A549 (cell line): ENCODE measurements at regions not wholly inside any gene's neighbourhood (a gene's known extent, or its start where the extent isn't known, plus 50 kb on each side); places are given as distances from the start of the nearest gene placed in this dataset.

Experiments used
- ATAC-seq, 2 experiments: fragments of 200-7000 bp in 1 of 2; fragments of >200 bp in 1 of 2; cut with Nextera tagmentation in 1 of 2; cut with Tn5 transposase in 1 of 2; 3 replicates each; pipeline versions ENCODE4 v1.8.0 to v1.9.1; 2018 to 2020; ENCODE audit warnings: mild to moderate bottlenecking in 1 of 2, moderate library complexity in 1 of 2
- CTCF ChIA-PET: fragments of 300-600 bp; sonication (Branson Sonifier 250); formaldehyde crosslinking; extraction: SDS; loops from one replicate; lab custom pipeline; 2021; ENCODE audit warnings: antibody characterized with exemption, inconsistent platforms; lab: Yijun Ruan, JAX
- POLR2A ChIA-PET: fragments of 350-600 bp; formaldehyde crosslinking; extraction: SDS; loops from one replicate; lab custom pipeline; 2021; ENCODE audit warnings: antibody characterized with exemption, inconsistent platforms; lab: Yijun Ruan, JAX
- DNase-seq, 2 experiments: peaks; one replicate each; pipeline versions ENCODE4 v3.0.0 to v3.0.0-alpha.2; 2011 to 2016; ENCODE audit warnings: low read depth in 1 of 2, low spot score in 1 of 2
- FAIRE-seq: peaks from 2 replicates; lab custom pipeline; 2011; peaks lifted over from hg19 to GRCh38; lab: Jason Lieb, UNC
- H3K27ac ChIP-seq, 2 experiments: fragments of >200 bp; sonication (Bioruptor Twin); formaldehyde crosslinking; 3 replicates each; pipeline ENCODE4 v1.5.1; 2016 to 2017
- H3K4me1 ChIP-seq: fragments of >200 bp; sonication (Bioruptor Twin); formaldehyde crosslinking; 3 replicates; pipeline ENCODE4 v1.6.1; 2016
- H3K4me2 ChIP-seq: fragments of >200 bp; sonication (Bioruptor Twin); formaldehyde crosslinking; 3 replicates; pipeline ENCODE4 v1.6.1; 2016
- H3K4me3 ChIP-seq: fragments of >200 bp; sonication (Bioruptor Twin); formaldehyde crosslinking; 3 replicates; pipeline ENCODE4 v1.5.1; 2016
- H3K9me3 ChIP-seq: fragments of >200 bp; sonication (Bioruptor Twin); formaldehyde crosslinking; 3 replicates; pipeline ENCODE4 v1.6.1; 2016
- CBX2 ChIP-seq: fragments of 200-600 bp; sonication (generic); IDR thresholded peaks from 2 replicates; pipeline ENCODE4 v1.6.1; 2016; ENCODE audit warnings: low read depth, mild to moderate bottlenecking, borderline replicate concordance
- CBX8 ChIP-seq: fragments of 200-600 bp; sonication (generic); IDR thresholded peaks from 2 replicates; pipeline ENCODE4 v1.6.1; 2016
- CEBPB ChIP-seq, 2 experiments: fragments of >200 bp in 1 of 2; sonication (Bioruptor Twin) in 1 of 2; formaldehyde crosslinking in 1 of 2; IDR thresholded peaks; 2 replicates each; pipeline ENCODE4 v1.6.1; 2012 to 2016
- CHD4 ChIP-seq: fragments of 200-600 bp; sonication (generic); IDR thresholded peaks from 2 replicates; pipeline ENCODE4 v1.6.1; 2016; ENCODE audit warnings: antibody characterized with exemption, mild to moderate bottlenecking, borderline replicate concordance
- GATA3 ChIP-seq: IDR thresholded peaks from 2 replicates; pipeline ENCODE4 v1.6.1; 2012; ENCODE audit warnings: borderline replicate concordance
- HEYL ChIP-seq: fragments of 250-450 bp; sonication (Bioruptor Pico); IDR thresholded peaks from 2 replicates; pipeline ENCODE4 v1.8.0; 2021; ENCODE audit warnings: mild to moderate bottlenecking, moderate library complexity
- HOXA7 ChIP-seq: fragments of 250-450 bp; sonication (Bioruptor Pico); IDR thresholded peaks from 2 replicates; pipeline ENCODE4 v1.5.0; 2020; ENCODE audit warnings: mild to moderate bottlenecking, moderate library complexity
- HOXB5 ChIP-seq: fragments of 250-450 bp; sonication (Bioruptor Pico); IDR thresholded peaks from 2 replicates; pipeline ENCODE4 v1.5.0; 2020; ENCODE audit warnings: mild to moderate bottlenecking, moderate library complexity
- JUNB ChIP-seq: fragments of >200 bp; sonication (Bioruptor Twin); formaldehyde crosslinking; IDR thresholded peaks from 2 replicates; pipeline ENCODE4 v1.6.1; 2016
- KDM1A ChIP-seq: fragments of 200-600 bp; sonication (generic); IDR thresholded peaks from 2 replicates; pipeline ENCODE4 v1.6.1; 2016; ENCODE audit warnings: low read depth, mild to moderate bottlenecking
- KDM5A ChIP-seq: fragments of 200-600 bp; sonication (generic); IDR thresholded peaks from 2 replicates; pipeline ENCODE4 v1.6.1; 2016; ENCODE audit warnings: antibody characterized with exemption, mild to moderate bottlenecking
- MAZ ChIP-seq: fragments of 150-350 bp; IDR thresholded peaks from 2 replicates; pipeline ENCODE4 v1.6.1; 2014; ENCODE audit warnings: antibody characterized with exemption, low read depth, low read length, borderline replicate concordance
- MYC ChIP-seq: IDR thresholded peaks from 2 replicates; pipeline ENCODE4 v1.6.1; 2012; ENCODE audit warnings: mild to moderate bottlenecking, inconsistent platforms, low read length, improper control_type of control experiment, borderline replicate concordance
- RCOR1 ChIP-seq: fragments of 150-350 bp; IDR thresholded peaks from 2 replicates; pipeline ENCODE4 v1.6.1; 2014; ENCODE audit warnings: antibody characterized with exemption, low read length, low read depth
- RFX5 ChIP-seq: fragments of 450-650 bp; IDR thresholded peaks from 2 replicates; pipeline ENCODE4 v1.7.1; 2014; ENCODE audit warnings: antibody characterized with exemption, mild to moderate bottlenecking, moderate library complexity
- RNF2 ChIP-seq: fragments of 200-600 bp; sonication (generic); IDR thresholded peaks from 2 replicates; pipeline ENCODE4 v1.6.1; 2016; ENCODE audit warnings: low read depth, mild to moderate bottlenecking, antibody characterized with exemption, moderate library complexity, borderline replicate concordance
- SMC3 ChIP-seq: fragments of >200 bp; sonication (Bioruptor Twin); formaldehyde crosslinking; IDR thresholded peaks from 3 replicates; pipeline ENCODE4 v1.6.1; 2018; ENCODE audit warnings: inconsistent platforms
- TFCP2L1 ChIP-seq: fragments of 250-450 bp; sonication (Bioruptor Pico); IDR thresholded peaks from 2 replicates; pipeline ENCODE4 v1.5.0; 2021; ENCODE audit warnings: mild to moderate bottlenecking
- USF2 ChIP-seq: fragments of 450-650 bp; IDR thresholded peaks from 2 replicates; pipeline ENCODE4 v1.6.1; 2014; ENCODE audit warnings: antibody characterized with exemption
- ZC3H11A ChIP-seq: fragments of 450-650 bp; IDR thresholded peaks from 2 replicates; pipeline ENCODE4 v1.6.1; 2014; ENCODE audit warnings: antibody characterized with exemption, mild to moderate bottlenecking
- ZNF302 ChIP-seq: fragments of 250-450 bp; sonication (Bioruptor Pico); IDR thresholded peaks from 2 replicates; pipeline ENCODE4 v1.9.0; 2021; ENCODE audit warnings: inconsistent platforms, mild to moderate bottlenecking, moderate library complexity
- WGBS: methylation state at CpG from one replicate; pipeline ENCODE4 v1.1.6; 2017; ENCODE audit errors: missing lambda C conversion rate; 5-methylcytosine and 5-hydroxymethylcytosine counted together
- TF ChIP-seq, protein P1 (sequence below): fragments of >200 bp; sonication (Bioruptor Twin); formaldehyde crosslinking; IDR thresholded peaks from 3 replicates; pipeline ENCODE4 v1.6.1; 2016
- TF ChIP-seq, protein P2 (sequence below): fragments of 150-350 bp; IDR thresholded peaks from 2 replicates; pipeline ENCODE4 v1.6.1; 2014; ENCODE audit warnings: low read depth, mild to moderate bottlenecking, low read length

DNA sequence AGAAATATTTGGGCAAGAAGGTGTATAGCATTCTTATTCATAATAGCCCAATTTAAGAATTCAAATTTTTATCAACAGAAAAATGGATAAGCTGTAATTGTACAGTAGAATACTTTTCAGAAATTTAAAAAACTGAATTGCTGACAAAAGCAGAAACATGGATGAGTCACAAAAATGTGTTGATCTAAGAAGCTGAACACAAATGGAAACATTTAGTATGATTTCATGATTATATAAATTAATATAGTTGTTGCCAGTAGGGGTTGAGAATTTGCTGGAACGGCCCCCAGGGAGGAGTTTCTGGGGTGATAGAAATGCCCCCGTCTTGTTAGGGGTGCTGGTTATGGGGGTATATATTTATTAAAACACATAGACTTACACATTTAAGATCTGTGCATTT, 179.1 kb downstream of the KLF6 start:
- ChIA-PET CTCF (no interaction called here), POLR2A (no interaction called here)
- H3K4me2 ChIP-seq, result no peak overlapping the region
- DNase-seq, result no peak
- TF ChIP-seq TFCP2L1, result no peak
- TF ChIP-seq KDM1A, result no peak
- TF ChIP-seq SMC3, result no peak
- no peak for TF ChIP-seq RCOR1
- TF ChIP-seq ZC3H11A, result no peak
- TF ChIP-seq CBX2, result no peak
- TF ChIP-seq CHD4, result no peak
- TF ChIP-seq HEYL, result no peak
- TF ChIP-seq RFX5, result no peak
- no peak for TF ChIP-seq MYC
- no peak for TF ChIP-seq RNF2
- TF ChIP-seq CEBPB (IDR thresholded peaks at IDR 0.05), result no peak
- no peak for TF ChIP-seq GATA3
- no peak for TF ChIP-seq ZNF302 (CRISPR knock-in tag)
- TF ChIP-seq KDM5A, result no peak
- no peak for TF ChIP-seq CBX8
- TF ChIP-seq JUNB, result no peak
- TF ChIP-seq, protein P1, sequence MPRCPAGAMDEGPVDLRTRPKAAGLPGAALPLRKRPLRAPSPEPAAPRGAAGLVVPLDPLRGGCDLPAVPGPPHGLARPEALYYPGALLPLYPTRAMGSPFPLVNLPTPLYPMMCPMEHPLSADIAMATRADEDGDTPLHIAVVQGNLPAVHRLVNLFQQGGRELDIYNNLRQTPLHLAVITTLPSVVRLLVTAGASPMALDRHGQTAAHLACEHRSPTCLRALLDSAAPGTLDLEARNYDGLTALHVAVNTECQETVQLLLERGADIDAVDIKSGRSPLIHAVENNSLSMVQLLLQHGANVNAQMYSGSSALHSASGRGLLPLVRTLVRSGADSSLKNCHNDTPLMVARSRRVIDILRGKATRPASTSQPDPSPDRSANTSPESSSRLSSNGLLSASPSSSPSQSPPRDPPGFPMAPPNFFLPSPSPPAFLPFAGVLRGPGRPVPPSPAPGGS, result no peak
- no peak for TF ChIP-seq HOXA7
- TF ChIP-seq, all 56 proteins: peak for 0
- no peak overlapping the region for H3K4me3 ChIP-seq
- peaks cover 5% of the 10 kb centered on the region; the same call in 1 of the 3 replicates for H3K9me3 ChIP-seq
- ATAC-seq (no peak), FAIRE-seq (no peak)
- 30% methylated on average over 2 of the region's 2 CpGs for WGBS
- no peaks in the 10 kb centered on the region for H3K4me1 ChIP-seq
- H3K27ac ChIP-seq, result no peak overlapping the region

DNA sequence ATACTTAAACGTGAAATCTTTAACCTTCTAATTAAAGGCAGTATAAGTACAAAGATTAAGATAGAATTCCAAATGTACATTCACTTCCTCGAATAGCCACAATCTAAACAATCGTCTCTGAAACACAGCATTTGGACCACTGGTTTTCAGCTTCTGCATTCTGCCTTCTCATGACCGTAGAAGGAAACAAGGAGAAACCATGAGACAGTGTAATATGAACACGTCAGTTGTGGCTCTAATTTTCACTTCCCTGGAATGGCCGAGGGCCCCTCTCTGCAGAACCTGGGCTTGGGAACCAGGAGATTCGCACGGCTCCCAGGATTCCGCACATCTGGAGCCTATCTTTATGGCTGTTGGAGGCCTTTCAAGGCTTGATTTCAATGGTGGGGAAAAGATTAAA, 189.3 kb downstream of the KLF6 start:
- no peak for FAIRE-seq
- 89% methylated on average over 9 of the region's 9 CpGs for WGBS
- Histone ChIP-seq H3K27ac (no peak overlapping the region), H3K4me2 (no peak overlapping the region)
- no peak for TF ChIP-seq HOXB5
- TF ChIP-seq MAZ, result no peak
- no peak for TF ChIP-seq CEBPB (IDR thresholded peaks at IDR 0.05)
- no peak for TF ChIP-seq ZC3H11A
- TF ChIP-seq, all 56 proteins: peak for 0
- no peak for ATAC-seq
- Histone ChIP-seq H3K4me1 (no peaks in the 10 kb centered on the region), H3K9me3 (no peaks in the 10 kb centered on the region), H3K4me3 (no peak overlapping the region)
- POLR2A ChIA-PET, result no interaction called here
- CTCF ChIA-PET, result no interaction called here
- no peak for DNase-seq

DNA sequence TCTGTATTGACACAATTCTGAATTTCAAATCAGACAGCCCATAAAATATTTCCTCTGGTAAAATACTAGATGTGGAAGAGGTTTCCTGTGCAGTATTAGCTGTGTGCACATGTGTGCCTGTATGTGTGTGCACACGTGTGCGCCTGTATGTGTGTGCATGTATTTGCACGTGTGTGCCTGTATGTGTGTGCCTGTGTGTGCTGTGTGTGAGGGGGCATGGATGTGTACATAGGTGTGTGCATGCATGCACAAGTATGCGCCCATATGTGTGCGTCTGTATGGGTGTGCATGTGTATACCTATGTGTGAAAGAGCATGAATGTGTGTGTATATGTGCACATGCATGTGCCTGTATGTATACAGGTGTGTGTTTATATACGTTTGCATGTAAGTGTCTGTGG, 191.4 kb downstream of the KLF6 start:
- CTCF ChIA-PET, result no interaction called here
- Histone ChIP-seq H3K4me3 (no peak overlapping the region), H3K4me1 (no peaks in the 10 kb centered on the region), H3K9me3 (no peaks in the 10 kb centered on the region), H3K27ac (no peak overlapping the region), H3K4me2 (no peak overlapping the region)
- 86% methylated on average over 6 of the region's 6 CpGs for WGBS
- ATAC-seq (no peak), FAIRE-seq (no peak)
- TF ChIP-seq CHD4 (no peak), MAZ (no peak), USF2 (no peak)
- TF ChIP-seq, protein P2, sequence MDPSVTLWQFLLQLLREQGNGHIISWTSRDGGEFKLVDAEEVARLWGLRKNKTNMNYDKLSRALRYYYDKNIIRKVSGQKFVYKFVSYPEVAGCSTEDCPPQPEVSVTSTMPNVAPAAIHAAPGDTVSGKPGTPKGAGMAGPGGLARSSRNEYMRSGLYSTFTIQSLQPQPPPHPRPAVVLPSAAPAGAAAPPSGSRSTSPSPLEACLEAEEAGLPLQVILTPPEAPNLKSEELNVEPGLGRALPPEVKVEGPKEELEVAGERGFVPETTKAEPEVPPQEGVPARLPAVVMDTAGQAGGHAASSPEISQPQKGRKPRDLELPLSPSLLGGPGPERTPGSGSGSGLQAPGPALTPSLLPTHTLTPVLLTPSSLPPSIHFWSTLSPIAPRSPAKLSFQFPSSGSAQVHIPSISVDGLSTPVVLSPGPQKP, result no peak
- TF ChIP-seq, all 56 proteins: peak for 0
- POLR2A ChIA-PET, result no interaction called here
- DNase-seq, result no peak
